Glomerular endothelial cell (primary cell): ENCODE measurements at regions not wholly inside any gene's neighbourhood (a gene's known extent, or its start where the extent isn't known, plus 50 kb on each side); places are given as distances from the start of the nearest gene placed in this dataset.
A peak's percentile ranks its signal among the peaks of the same experiment; 100 is the strongest.

ENCODE experiments used
- DNase-seq: peaks from one replicate; pipeline ENCODE4 v3.0.0-alpha.2; 2011; ENCODE audit warnings: low read depth, low spot score; ENCODE audit errors: extremely low read depth

- no peak for DNase-seq
Measured at GRCh38 chr1:232682248-232682647, 52.3 kb upstream of the SIPA1L2 start.

GRCh38 chr1:232684371-232685105, 54.6 kb upstream of the SIPA1L2 start:
- no peak for DNase-seq

- DNase-seq, result no peak
Measured at GRCh38 chr1:232686346-232686745, 56.4 kb upstream of the SIPA1L2 start.

GRCh38 chr1:232687304-232687703, 57.4 kb upstream of the SIPA1L2 start:
- no peak for DNase-seq

GRCh38 chr1:232687728-232688127, 57.8 kb upstream of the SIPA1L2 start:
- DNase-seq, result no peak

- no peak for DNase-seq
Measured at GRCh38 chr1:232688398-232688797, 58.5 kb upstream of the SIPA1L2 start.

- DNase-seq, result no peak
Measured at GRCh38 chr1:232689711-232690110, 59.8 kb upstream of the SIPA1L2 start.

GRCh38 chr1:232690285-232690935, 60.5 kb upstream of the SIPA1L2 start:
- DNase-seq, result no peak

GRCh38 chr1:232694475-232694874, 64.5 kb upstream of the SIPA1L2 start:
- DNase-seq, result no peak

- no peak for DNase-seq
Measured at GRCh38 chr1:232695621-232696385, 65.9 kb upstream of the SIPA1L2 start.

- no peak for DNase-seq
Measured at GRCh38 chr1:232696466-232696865, 66.5 kb upstream of the SIPA1L2 start.

GRCh38 chr1:232697187-232697822, 67.4 kb upstream of the SIPA1L2 start:
- DNase-seq, result no peak

- DNase-seq, result no peak
Measured at GRCh38 chr1:232699814-232700213, 69.9 kb upstream of the SIPA1L2 start.

- no peak for DNase-seq
Measured at GRCh38 chr1:232702911-232703310, 73.0 kb upstream of the SIPA1L2 start.

GRCh38 chr1:232704256-232704655, 74.3 kb upstream of the SIPA1L2 start:
- no peak for DNase-seq

GRCh38 chr1:232704694-232705680, 75.1 kb upstream of the SIPA1L2 start:
- DNase-seq, result peak; percentile 23

GRCh38 chr1:232705815-232706575, 76.1 kb upstream of the SIPA1L2 start:
- DNase-seq, result no peak

- no peak for DNase-seq
Measured at GRCh38 chr1:232707142-232707541, 77.2 kb upstream of the SIPA1L2 start.

GRCh38 chr1:232709386-232709785, 79.5 kb upstream of the SIPA1L2 start:
- DNase-seq, result no peak
